ENCODE measurements at regions not wholly inside any gene's neighbourhood (a gene's known extent, or its start where the extent isn't known, plus 50 kb on each side); places are given as distances from the start of the nearest gene placed in this dataset.

DNA sequence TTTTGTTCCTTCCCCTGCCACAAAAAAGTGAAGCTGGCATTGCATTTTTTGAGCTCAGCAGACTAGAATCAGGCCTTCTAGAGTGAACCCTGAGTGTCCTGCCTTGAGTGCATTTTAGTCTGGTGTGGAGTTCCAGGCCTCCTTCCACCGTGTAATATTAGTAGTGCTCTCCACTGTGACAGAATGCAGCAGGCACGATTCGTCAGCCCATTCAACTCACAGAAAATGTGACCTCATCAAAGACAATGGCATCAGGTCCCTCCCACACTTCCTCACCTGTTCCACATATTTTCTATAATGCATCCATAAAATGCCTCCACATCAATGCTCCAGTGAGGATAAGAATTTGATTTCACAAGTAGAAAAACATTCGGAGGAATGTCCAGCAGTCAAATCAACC is 227.6 kb downstream of the FGF9 start:
- H3K4me3 ChIP-seq = no peak overlapping the region
- peaks cover 65% of the 10 kb centered on the region for H3K27me3 ChIP-seq (ENCODE audit: insufficient read depth, low read depth)
- H3K9me3 ChIP-seq (ENCODE audit: insufficient read depth, low read depth) = no peaks in the 10 kb centered on the region
- BruUV-seq (replicated peaks) = no TSS peak
- DNase-seq = no peak
- no peaks in the 10 kb centered on the region for H3K36me3 ChIP-seq (ENCODE audit: low read depth)
- no peaks in the 10 kb centered on the region for H3K79me2 ChIP-seq (ENCODE audit: low read depth)
- no peaks in the 10 kb centered on the region for H3K4me1 ChIP-seq (replicated peaks; ENCODE audit: insufficient read depth)
- H3K27ac ChIP-seq = no peak overlapping the region
- TF ChIP-seq EZH2 (IDR thresholded peaks at IDR 0.05; ENCODE audit: low read depth) = no peak
- TF ChIP-seq, protein P1, sequence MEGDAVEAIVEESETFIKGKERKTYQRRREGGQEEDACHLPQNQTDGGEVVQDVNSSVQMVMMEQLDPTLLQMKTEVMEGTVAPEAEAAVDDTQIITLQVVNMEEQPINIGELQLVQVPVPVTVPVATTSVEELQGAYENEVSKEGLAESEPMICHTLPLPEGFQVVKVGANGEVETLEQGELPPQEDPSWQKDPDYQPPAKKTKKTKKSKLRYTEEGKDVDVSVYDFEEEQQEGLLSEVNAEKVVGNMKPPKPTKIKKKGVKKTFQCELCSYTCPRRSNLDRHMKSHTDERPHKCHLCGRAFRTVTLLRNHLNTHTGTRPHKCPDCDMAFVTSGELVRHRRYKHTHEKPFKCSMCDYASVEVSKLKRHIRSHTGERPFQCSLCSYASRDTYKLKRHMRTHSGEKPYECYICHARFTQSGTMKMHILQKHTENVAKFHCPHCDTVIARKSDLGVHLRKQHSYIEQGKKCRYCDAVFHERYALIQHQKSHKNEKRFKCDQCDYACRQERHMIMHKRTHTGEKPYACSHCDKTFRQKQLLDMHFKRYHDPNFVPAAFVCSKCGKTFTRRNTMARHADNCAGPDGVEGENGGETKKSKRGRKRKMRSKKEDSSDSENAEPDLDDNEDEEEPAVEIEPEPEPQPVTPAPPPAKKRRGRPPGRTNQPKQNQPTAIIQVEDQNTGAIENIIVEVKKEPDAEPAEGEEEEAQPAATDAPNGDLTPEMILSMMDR (conservative IDR thresholded peaks at IDR 0.05) = no peak
- ChIA-PET CTCF (no interaction called here), POLR2A (ENCODE audit: unreplicated experiment) (no interaction called here)
- H3F3A ChIP-seq (ENCODE audit: insufficient read depth, low read depth) = no peaks in the 10 kb centered on the region
- intact Hi-C loops (cut with micrococcal nuclease; ENCODE audit: unreplicated experiment) = no loop called here
- H2AFZ ChIP-seq = no peak overlapping the region
- H4K20me1 ChIP-seq (ENCODE audit: insufficient read depth) = no peaks in the 10 kb centered on the region
- no peaks in the 10 kb centered on the region for H3K9me2 ChIP-seq (ENCODE audit: insufficient read depth)
- H3K4me2 ChIP-seq = no peak overlapping the region

DNA sequence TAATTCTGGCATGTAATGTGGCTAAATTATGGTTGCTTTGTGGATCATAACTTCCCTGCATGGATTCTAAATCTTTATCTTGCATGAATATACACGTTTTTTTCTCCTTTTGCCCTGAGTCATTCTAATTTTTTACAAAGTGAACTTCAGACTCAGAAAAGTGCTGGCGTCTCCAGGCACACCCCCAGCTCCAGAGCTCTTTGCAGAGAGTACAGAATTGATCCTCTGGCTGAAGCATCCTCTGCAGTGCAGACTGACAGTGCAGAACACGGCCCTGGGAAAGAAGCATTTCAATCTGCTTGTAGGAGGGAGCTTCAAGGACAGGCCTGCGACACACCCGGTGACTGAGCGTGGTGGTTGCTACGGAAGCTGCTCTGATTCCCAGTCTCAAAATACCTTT is 228.1 kb downstream of the FGF9 start:
- DNase-seq = no peak
- BruUV-seq (replicated peaks) = no TSS peak
- ChIA-PET POLR2A (ENCODE audit: unreplicated experiment) (no interaction called here), CTCF (no interaction called here)
- TF ChIP-seq, protein P1 (conservative IDR thresholded peaks at IDR 0.05) = no peak
- Histone ChIP-seq H3K9me3 (ENCODE audit: insufficient read depth, low read depth) (no peaks in the 10 kb centered on the region), H3K4me3 (no peak overlapping the region), H3K4me2 (no peak overlapping the region), H2AFZ (no peak overlapping the region), H3K79me2 (ENCODE audit: low read depth) (no peaks in the 10 kb centered on the region), H3K27ac (no peak overlapping the region), H3F3A (ENCODE audit: insufficient read depth, low read depth) (no peaks in the 10 kb centered on the region), H3K27me3 (ENCODE audit: insufficient read depth, low read depth) (peaks cover 67% of the 10 kb centered on the region), H3K36me3 (ENCODE audit: low read depth) (no peaks in the 10 kb centered on the region), H4K20me1 (ENCODE audit: insufficient read depth) (no peaks in the 10 kb centered on the region), H3K9me2 (ENCODE audit: insufficient read depth) (no peaks in the 10 kb centered on the region), H3K4me1 (replicated peaks; ENCODE audit: insufficient read depth) (no peaks in the 10 kb centered on the region)
- intact Hi-C loops (cut with micrococcal nuclease; ENCODE audit: unreplicated experiment) = no loop called here

DNA sequence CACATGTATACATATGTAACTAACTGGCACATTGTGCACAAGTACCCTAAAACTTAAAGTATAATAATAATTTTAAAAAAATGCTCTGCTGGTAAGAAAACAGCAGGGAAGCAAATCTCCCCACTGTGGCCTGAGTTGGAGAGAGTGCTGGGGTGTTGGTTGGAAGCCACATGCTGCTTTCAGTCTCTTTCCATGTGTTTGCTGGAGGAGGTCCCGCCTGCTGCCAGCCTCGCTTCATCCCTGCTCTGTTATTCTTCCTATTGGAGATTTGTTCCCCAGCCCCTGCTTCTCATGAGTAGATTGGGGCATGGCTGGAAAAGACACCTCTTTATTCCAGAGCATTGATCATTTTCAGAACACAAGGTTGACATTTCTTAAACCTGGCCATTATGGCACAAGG is 230.5 kb downstream of the FGF9 start:
- no peaks in the 10 kb centered on the region for H4K20me1 ChIP-seq (ENCODE audit: insufficient read depth)
- no peak overlapping the region for H3K4me3 ChIP-seq
- POLR2A ChIA-PET (ENCODE audit: unreplicated experiment) = no interaction called here
- peaks cover 71% of the 10 kb centered on the region for H3K27me3 ChIP-seq (ENCODE audit: insufficient read depth, low read depth)
- no peak overlapping the region for H3K4me2 ChIP-seq
- DNase-seq = no peak
- H3K9me2 ChIP-seq (ENCODE audit: insufficient read depth) = no peaks in the 10 kb centered on the region
- no peak overlapping the region for H3K27ac ChIP-seq
- CTCF ChIA-PET = no interaction called here
- H3K79me2 ChIP-seq (ENCODE audit: low read depth) = no peaks in the 10 kb centered on the region
- no peaks in the 10 kb centered on the region for H3F3A ChIP-seq (ENCODE audit: insufficient read depth, low read depth)
- TF ChIP-seq EZH2 (IDR thresholded peaks at IDR 0.05; ENCODE audit: low read depth) = no peak
- TF ChIP-seq, protein P1 (conservative IDR thresholded peaks at IDR 0.05) = no peak
- no peaks in the 10 kb centered on the region for H3K4me1 ChIP-seq (replicated peaks; ENCODE audit: insufficient read depth)
- intact Hi-C loops (cut with micrococcal nuclease; ENCODE audit: unreplicated experiment) = no loop called here
- no TSS peak for BruUV-seq (replicated peaks)
- H2AFZ ChIP-seq = no peak overlapping the region
- H3K36me3 ChIP-seq (ENCODE audit: low read depth) = no peaks in the 10 kb centered on the region
- no peaks in the 10 kb centered on the region for H3K9me3 ChIP-seq (ENCODE audit: insufficient read depth, low read depth)
